ENCODE measurements at regions not wholly inside any gene's neighbourhood (a gene's known extent, or its start where the extent isn't known, plus 50 kb on each side); places are given as distances from the start of the nearest gene placed in this dataset.

DNA sequence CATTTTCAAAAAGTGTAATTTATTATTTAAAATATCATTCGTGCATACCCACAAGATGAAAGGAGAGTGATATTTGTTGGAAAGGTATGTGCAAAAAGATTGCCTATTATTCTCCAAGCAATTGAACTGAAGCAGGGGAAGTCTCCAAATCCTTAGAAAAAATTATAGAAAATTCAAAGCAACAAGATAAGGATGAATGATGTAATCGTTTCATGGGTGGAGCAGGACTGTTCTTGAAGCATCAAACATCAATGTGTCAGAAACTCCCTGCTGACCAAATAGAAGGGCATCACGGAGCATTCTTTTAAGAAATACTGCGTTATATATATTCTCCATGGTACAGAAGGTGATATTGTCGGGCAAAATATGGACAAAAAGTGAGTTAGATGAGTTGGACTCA is 87.9 kb upstream of the SPAG17 start:
- TF ChIP-seq, protein P1, sequence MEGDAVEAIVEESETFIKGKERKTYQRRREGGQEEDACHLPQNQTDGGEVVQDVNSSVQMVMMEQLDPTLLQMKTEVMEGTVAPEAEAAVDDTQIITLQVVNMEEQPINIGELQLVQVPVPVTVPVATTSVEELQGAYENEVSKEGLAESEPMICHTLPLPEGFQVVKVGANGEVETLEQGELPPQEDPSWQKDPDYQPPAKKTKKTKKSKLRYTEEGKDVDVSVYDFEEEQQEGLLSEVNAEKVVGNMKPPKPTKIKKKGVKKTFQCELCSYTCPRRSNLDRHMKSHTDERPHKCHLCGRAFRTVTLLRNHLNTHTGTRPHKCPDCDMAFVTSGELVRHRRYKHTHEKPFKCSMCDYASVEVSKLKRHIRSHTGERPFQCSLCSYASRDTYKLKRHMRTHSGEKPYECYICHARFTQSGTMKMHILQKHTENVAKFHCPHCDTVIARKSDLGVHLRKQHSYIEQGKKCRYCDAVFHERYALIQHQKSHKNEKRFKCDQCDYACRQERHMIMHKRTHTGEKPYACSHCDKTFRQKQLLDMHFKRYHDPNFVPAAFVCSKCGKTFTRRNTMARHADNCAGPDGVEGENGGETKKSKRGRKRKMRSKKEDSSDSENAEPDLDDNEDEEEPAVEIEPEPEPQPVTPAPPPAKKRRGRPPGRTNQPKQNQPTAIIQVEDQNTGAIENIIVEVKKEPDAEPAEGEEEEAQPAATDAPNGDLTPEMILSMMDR (IDR thresholded peaks at IDR 0.05; ENCODE audit: poor library complexity) = no peak
- no peak for TF ChIP-seq EZH2phosphoT487 (IDR thresholded peaks at IDR 0.05; ENCODE audit: low read depth, severe bottlenecking, unreplicated experiment)

All from hepatocyte (in vitro differentiated cells).